ENCODE measurements at regions not wholly inside any gene's neighbourhood (a gene's known extent, or its start where the extent isn't known, plus 50 kb on each side); places are given as distances from the start of the nearest gene placed in this dataset.

DNA sequence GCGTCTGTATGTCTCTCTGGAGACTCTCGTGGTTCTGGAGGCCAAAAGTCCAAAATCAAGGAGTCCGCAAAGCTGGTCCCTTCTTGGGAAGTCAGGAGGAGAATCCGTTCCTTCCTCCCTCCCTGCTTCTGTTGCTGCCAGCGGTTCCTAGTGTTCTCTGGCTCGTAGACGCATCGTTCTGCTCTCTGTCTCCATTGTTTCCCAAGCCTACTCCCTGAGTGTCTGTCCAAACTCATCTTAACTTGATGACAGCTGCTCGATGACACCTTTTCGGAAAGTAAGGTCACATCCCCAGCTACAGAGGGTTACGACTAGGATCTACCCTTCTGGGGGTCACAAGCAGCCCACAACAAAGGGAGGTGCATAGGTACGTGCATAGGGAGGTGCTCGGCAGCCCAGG is 80.7 kb upstream of the FOXF1 start:
- DNase-seq: no peak

DNA sequence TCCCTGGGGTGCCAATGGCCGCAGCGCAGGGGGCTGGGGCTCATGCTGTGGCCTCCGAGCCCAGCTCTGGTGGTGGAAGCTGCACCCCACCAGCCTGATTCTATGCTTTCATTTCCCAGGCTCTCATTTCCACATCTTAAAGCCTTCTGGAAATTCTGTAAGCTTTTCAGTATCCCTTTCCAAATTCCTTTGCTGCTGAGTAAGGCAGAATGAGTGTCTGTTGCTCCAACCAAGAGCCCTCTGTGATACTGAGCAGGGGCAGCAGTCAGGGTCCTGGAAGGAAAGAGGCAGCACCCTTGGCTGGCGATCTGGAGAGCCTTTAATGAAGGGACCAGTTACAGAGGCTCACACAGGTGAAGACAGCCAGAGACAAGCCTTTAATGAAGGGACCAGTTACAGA is 79.5 kb upstream of the FOXF1 start:
- DNase-seq: no peak

DNA sequence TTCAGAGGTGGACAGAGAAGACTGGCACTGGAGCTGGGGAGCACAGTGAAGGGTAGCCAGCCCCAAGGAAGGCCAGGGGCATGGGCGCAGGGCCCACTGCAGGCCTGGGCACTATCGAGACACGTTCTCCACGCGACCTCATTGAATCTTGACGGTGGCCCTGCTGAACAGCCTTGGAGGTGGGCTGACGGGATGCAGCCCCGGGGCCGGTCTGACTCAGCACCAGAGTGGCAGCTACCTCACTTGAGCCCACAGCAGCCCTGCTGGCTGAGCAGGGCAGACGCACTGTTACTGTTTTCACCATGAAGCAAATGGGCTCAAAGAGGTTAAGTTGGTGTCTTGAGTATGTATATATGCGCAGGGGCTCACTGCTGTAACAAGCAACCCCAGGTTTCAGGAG is 78.8 kb upstream of the FOXF1 start:
- no peak for DNase-seq

DNA sequence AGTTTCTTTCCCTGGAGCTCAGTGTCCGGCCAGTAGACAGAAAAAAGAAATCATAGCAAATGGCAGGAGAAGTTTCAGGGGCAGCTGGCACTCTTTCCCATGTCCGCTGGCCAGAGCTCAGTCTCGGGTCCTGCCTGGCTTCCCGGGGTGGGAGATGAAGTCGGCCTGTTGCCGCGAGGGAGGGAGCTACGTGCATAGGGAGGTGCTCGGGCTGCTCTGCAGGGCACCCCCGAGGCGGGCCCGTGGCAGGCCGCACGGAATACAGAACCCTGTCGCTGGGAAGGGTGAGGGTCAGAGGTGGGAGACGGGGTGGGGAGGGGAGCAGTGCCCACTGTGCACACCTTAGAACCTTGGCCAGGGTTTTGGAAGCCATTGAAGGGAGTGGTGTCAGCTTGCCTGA is 78.3 kb upstream of the FOXF1 start:
- no peak for DNase-seq

DNA sequence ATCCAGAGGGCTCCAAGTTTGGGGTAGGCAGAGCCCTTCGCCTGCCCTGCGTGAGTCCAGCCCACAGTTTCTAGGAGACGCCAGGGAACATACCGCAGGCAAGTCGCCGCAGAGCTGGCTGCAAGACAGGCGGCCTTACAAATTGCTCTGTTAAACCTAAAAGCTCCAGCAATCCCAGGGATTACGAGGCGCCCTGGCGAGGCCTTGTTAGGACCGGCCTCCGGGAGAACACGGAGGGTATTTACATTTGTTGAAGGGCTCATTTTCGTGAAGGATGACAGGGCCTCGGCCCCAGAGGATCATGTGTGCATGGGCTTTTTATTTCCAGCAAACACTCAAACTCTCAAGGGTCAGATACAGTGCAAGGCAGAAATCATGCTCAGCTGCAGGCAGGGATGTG is 77.6 kb upstream of the FOXF1 start:
- no peak for DNase-seq

DNA sequence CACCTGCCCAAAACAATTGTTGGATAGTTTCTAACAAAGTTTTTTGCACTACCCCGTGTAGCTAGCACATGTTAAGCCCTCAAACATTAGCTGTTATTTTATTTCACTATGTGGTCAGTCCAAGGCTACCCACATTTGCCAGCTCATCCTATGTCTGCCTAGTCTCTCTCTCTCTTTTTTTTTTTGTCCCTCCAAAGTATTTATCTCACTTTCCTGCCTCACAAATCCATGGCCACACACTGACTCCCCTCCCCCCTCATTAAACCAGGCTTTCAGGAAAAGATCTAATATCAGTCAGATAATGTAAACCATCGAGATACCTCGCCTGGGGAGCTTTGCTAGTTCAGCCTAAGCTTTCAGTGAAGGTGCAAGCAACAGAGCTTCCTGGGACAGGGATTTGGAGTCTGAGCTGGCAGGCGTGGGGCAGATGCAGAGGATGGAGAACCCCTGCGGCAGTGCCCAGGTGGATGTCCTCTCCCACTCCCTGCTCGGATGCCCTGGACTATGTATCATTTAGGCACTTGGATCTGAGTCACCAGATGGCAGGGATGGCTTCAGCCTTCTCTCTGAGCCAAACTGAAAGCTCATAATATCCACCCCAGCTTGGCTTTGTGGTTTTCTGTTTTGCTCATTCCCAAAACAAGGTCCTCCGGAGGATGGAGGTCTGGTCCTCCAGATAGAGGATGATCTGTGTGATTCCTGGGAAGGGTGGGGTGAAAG is 73.7 kb upstream of the FOXF1 start:
- DNase-seq: no peak

DNA sequence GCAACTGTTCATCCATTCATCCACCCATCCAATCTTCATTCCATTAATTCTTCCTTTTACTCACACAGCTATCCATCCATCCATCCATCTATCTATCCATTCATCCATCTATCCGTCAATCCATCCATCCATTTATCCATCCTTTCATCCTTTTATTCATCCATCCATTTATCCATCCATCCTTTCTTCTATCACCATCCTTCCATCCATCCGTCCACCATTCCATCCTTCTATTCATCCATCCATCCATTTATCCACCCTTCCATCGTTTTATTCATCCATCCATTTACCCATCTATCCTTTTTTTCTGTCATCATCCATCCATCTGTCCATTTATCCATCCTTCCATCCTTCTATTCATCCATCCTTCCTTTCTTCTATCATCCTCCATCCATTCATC is 73.0 kb upstream of the FOXF1 start:
- no peak for DNase-seq

DNA sequence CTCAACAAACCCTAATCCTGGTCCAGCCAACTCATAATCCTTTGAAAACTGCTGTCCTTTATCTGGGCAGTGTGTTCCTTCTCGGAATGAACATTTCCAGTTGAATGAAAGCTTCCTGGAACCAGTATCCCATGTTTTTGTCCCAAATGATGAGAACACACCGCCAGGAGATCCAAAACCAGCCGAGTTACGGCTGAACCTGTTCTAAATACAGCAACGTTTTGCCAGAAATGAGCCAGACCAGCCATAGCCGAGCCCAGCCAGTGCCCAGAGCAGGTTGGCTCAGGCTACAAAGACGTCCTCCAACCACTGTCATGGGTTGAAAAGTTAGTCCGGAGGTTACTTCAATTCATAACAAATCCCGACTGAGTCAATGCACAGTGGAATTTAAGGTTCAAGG is 67.6 kb upstream of the FOXF1 start:
- no peak for DNase-seq

DNA sequence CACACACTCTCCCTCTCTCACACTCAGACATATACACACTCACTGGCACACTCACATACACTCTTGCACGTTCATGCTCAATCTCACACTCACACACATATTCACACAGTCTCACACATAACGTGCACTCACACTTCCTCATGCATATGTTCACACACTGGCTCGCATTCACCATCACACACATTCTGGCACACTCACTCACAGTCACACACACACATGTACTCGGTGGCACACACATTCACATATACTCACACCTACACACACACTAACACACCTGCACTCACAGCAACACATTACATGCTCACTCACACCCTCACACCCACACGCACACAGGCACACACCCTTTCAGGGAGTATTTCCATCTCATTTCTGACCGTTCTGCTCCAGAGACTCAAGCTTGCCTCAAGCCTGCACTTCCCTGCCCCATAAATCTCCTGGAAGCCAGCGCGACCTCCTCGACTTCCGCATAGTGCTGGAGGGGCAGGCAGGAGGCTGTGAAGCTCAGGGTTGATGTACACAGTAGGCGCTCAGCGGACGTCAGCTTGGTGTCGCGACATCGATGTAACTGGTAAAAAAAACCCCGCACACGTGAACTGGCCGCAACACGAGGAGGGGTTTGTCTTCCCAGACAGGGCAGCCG is 66.7 kb upstream of the FOXF1 start:
- DNase-seq: no peak

DNA sequence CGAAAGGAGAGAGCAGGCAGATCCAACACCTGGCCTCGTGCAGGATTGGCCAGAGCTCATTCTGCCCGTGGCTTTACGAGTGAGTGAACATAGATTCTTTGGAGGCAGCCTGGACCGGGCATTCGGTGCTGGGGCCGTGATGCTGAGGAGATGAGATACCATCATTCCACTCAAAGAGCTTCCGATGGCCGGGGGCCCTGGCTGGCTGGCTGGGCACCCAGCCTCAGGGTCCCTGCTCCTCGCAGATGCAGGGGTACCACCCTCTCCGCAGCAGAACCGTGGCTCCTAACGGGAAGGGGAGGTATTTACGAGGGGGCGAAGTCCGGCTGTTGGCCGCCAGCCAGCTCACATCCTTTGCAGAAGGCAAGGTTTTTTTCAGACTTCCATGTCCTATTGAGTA is 66.1 kb upstream of the FOXF1 start:
- DNase-seq: no peak

DNA sequence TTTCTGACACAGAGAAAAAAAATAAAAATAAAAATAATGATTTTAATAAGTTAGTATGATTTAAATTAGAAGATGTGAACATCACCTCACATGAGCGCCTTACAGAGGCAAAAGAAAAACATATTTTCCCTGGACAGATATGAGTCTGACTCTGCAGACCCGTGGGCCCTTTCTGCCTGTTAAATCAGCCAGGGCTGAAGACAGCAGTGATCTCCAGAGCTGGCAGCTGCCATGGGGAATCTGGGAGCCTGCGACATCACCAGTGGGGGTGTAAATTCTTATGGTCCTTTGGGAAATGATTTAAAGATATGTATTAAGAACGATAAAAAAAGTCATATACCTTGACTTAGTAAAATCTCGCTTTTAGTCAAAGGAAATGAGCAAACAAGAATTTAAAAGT is 65.7 kb upstream of the FOXF1 start:
- no peak for DNase-seq

DNA sequence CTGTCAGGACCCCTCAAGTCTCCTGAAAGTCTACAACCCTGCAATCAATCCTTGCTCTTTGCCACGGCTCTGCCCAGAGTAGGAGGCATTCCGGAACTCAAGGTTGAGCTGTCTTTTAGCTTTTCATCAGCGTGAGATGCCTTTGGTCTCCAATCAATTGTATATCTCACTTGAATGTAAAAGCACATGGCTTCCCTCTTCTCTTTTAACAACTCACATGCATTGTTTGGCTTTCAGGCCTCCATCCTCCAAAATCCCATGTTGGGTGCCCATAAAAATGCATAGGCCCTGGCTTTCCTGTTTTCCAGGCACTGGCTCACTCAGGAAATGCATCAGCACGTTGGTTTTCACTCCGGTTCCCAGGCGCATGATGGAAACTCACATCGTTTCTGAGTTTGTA is 64.0 kb upstream of the FOXF1 start:
- no peak for DNase-seq

DNA sequence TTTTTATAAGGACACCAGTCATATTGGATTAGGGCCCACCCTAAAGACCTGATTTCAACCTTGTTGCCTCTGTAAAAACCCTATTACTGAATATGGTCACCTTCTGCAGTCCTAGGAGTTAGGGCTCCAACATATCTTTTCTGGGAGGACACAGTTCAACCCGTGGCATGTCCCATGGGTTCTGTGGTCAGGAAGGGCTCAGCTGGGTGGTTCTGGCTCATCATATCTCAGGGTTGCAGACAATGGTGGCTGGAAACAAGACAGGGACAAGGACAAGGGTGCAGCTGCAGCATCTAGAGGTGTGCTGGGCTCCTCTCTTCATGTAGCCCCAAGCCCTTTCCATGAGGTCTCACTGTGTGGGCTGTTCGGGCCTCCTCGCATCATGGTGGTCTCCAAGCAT is 63.1 kb upstream of the FOXF1 start:
- DNase-seq: no peak

DNA sequence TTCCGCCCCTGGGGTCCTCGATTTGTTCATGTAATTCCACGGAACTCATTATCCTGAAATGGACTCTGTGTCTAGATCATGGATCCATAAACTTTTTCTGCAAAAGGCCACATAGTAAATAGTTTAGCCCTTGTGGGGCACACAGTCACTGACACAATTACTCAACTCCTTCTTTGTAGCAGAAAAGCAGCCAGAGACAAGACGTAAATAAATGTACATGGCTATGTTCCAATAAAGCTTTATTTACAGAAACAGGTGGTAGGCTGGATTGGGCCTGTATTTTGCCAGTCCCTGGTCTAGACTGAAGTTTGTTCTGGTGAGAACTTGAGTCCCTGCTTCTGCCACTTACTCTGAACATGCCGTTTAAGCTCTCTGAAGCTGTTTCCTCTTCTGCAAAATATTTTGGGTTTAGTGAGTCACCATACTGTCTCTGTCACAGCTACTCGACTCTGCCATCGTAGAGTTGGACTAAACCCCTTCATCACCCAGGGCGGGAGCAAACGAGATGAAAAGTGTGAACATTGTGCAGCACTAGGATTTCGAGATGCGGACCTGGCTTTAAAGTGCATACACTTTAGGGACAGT is 61.9 kb upstream of the FOXF1 start:
- no peak for DNase-seq

DNA sequence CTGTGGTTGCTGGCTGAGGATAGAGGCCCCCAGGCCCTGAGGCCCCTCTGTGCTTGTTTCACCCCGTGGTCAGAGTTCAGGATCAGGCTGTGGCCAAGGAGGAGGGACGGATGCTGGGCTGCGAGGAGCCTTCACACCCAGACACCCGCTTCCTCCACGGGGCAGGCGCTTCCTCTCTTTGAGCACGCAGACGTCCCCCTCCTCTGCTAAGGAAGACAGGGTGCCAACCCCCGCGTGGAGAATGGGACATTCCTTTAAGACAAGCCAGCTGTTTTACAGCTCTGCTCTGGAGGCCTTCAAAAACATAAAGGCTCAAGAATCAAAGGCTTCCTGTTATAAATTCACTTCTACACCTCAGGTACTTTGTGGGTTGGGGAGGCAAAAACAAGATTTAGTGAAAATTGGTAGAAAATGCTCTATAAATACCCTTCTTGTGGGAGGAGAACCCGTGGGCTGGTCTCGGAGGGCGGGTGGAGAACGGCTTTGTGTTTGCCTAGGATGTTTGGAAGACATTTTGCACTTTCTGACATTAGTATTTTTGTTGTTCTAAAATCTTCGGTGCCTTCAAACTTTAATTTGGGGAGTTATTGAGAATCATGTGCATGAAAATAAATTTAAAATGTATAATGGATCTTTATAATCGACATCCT is 60.8 kb upstream of the FOXF1 start:
- no peak for DNase-seq

DNA sequence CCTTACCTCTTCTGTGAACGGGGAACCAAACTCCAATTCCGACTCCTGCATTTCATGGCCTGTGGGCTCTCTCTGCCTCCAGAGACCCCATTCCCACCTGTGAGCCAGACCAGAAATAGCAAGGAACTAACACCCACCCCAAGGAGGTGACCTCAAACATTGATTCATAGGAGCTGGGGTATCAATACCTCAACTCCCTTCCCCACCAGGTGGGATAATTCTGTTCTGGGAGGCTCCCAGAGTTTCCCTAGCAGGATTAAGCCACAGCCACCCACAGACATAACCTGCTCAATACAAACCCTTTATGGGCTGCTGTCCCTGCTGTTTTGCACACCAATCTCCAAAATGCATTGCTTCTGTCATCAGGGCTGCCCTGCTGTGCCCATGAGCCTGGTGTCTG is 59.6 kb upstream of the FOXF1 start:
- no peak for DNase-seq

DNA sequence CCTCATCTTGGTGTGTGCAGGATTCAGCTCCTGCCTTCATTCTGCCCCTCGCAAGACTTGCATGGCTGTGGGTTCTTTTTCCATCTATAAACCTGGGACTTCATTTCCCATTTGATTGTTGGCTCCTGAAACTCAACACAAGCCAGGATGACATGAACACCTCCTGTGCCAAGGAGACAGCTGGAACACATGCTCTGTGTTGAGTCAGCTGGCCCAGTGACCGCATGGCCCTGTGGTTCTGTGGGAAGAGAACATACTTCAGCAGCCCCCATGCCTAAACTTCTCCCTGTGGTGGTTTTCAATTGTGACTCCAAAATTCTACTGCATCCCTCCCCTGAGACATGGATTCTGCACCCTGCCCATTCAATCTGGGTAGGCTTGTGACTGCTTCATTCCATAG is 57.9 kb upstream of the FOXF1 start:
- DNase-seq: no peak

DNA sequence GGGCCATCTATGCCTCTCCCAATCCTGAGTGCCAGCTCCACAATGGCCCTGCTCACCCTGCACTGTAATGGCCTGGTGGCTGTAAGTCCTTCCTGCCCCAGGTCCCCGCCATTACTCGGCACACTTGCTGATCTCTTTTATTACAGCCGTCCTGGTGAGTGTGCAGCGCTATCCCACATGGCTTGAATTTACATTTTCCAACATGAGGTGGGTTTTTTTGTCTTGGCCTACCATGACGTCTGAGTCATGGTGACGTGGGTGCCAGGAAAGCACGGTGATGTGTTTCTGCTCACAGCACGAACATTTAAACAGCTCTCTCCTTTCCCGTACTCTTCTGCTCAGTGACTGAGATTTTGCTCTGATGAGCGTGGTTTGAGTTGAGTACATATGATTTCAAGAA is 55.2 kb upstream of the FOXF1 start:
- no peak for DNase-seq

DNA sequence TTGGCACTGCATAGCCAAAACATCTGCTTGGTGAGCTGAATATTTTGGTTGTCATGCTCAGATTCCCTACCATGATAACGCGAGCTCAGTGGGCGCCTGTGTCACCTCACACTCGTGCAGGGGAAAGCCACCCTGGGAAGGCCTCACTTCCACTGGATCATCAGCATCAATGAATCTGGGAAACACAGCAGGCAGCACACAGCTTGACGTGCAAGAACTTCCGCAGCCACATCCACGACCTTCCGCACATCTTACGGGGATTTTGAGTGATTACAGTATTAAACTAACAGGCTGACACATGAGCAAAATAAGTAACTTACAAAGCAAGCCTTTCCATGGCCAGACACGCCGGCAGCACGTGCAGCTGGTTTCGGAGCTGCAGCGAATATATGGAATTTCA is 54.7 kb upstream of the FOXF1 start:
- DNase-seq: no peak

DNA sequence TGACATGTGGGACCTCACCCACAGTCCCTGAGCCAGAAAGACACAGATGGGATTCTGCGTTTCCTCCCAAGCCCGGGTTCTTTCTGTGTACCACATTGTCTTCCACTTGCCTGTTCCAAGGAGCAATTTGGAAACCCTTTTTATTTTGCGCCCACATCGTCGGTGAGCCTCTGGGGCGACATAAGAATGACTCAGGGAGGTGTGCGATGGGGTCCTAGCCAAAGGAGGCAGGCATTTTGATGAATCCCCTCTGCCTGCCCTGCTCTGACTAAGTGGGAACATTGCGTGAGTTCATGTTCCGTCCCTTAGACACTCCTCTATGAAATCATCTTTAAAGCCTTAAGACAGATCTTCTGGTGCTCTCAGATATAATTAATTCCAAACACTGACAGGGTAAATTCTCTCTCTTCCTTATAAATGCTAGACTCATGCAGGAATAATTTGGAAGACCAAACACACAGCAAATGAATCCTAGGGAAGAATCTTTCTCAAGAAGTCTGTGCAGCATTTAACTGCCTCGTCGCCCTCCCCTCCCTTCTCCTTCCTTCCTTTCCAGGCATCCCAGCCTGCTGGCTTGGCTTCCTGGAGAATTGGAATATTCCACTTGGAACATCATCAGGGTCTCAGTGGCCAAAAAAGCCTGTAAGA is 52.7 kb upstream of the FOXF1 start:
- DNase-seq: no peak

DNA sequence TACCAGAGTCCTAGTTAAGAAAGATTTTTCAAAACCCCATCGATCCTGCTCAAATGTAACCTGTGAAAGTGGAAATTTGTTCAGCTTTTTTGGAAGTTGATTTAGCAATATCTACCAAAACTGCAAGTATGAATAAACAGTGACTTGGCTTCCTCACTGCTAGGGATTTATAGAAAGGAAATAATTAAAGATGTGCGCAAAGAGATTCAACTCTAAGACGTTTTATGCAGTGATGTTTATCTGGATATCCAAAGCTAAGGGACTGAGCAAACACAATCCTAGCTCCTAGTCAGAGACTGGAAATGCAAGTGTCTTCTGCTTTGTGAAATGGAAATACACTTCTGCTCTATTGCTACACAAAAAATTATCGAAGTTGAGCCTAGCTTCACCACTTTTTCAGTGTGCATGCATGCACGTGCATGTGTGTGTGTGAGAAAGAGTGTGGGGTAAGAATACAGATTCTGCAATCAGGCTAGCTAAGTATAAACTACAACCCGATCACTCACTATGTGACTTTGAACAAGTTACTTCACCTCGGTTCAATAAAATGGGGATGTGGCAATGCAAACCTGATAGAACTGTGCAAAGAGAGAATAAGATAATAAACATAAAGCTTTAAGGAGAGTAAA is 52.1 kb upstream of the FOXF1 start:
- DNase-seq: no peak

DNA sequence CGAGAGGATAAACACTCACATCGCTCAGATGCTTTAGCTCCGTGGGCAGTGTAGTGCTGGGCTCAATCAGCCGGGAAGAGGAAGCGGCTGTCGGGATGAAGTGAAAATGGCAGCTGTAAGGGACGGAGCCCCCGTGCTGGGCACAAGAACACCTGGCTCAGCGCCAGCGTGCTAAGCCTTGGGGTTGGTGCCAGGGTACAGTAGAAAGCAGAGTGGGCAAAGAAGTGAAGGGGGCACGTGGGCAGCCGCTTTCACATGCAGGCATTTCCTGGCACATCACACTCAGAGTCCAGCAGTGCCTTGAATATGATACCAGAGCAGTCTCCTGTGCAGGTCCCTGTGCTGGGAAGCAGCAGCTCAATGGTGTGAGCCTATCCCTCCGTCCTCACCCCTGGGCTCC is 51.1 kb upstream of the FOXF1 start:
- DNase-seq: no peak
